Loucy (cell line): ENCODE measurements at regions not wholly inside any gene's neighbourhood (a gene's known extent, or its start where the extent isn't known, plus 50 kb on each side); places are given as distances from the start of the nearest gene placed in this dataset.

Experiments
- H2AFZ ChIP-seq: fragments of 200-600 bp; sonication (generic); 2 replicates; pipeline ENCODE4 v1.6.0; 2016; ENCODE audit warnings: antibody characterized with exemption, mild to moderate bottlenecking, low read length, moderate library complexity
- H3F3A ChIP-seq: fragments of 200-600 bp; 2 replicates; pipeline ENCODE4 v1.6.0; 2016; ENCODE audit warnings: antibody characterized with exemption, low read depth, mild to moderate bottlenecking
- H3K27me3 ChIP-seq: fragments of 200-600 bp; sonication (generic); 2 replicates; pipeline ENCODE4 v1.6.1; 2014; ENCODE audit warnings: low read length, mild to moderate bottlenecking; ENCODE audit not compliant: insufficient read depth, poor library complexity, severe bottlenecking
- H3K36me3 ChIP-seq: fragments of 200-600 bp; sonication (generic); 2 replicates; pipeline ENCODE4 v1.6.1; 2016; ENCODE audit warnings: low read length; ENCODE audit not compliant: insufficient read depth
- H3K4me1 ChIP-seq: fragments of 200-600 bp; sonication (generic); 2 replicates; pipeline ENCODE4 v1.5.1; 2014; ENCODE audit warnings: low read length, mild to moderate bottlenecking; ENCODE audit not compliant: insufficient read depth, poor library complexity, severe bottlenecking
- H3K4me2 ChIP-seq: fragments of 200-600 bp; sonication (generic); 2 replicates; pipeline ENCODE4 v1.6.0; 2014; ENCODE audit warnings: antibody characterized with exemption, low read length, low read depth, mild to moderate bottlenecking; ENCODE audit not compliant: poor library complexity, severe bottlenecking
- H3K4me3 ChIP-seq: fragments of 200-600 bp; sonication (generic); 2 replicates; pipeline ENCODE4 v1.5.1; 2014; ENCODE audit warnings: low read length, mild to moderate bottlenecking, mixed read lengths; ENCODE audit not compliant: poor library complexity, severe bottlenecking
- H3K79me2 ChIP-seq: fragments of 200-600 bp; sonication (generic); 2 replicates; pipeline ENCODE4 v1.6.1; 2014; ENCODE audit warnings: low read length; ENCODE audit not compliant: insufficient read depth
- H3K9ac ChIP-seq: fragments of 200-600 bp; sonication (generic); 2 replicates; pipeline ENCODE4 v1.6.0; 2014; ENCODE audit warnings: mild to moderate bottlenecking, low read depth, low read length, moderate library complexity; ENCODE audit not compliant: poor library complexity, severe bottlenecking
- H3K9me2 ChIP-seq: fragments of 200-600 bp; sonication (generic); replicated peaks from 2 replicates; pipeline ENCODE4 v1.6.1; 2016; ENCODE audit warnings: low read depth, low read length, mixed read lengths
- H3K9me3 ChIP-seq: fragments of 200-600 bp; sonication (generic); 2 replicates; pipeline ENCODE4 v1.6.1; 2014; ENCODE audit warnings: mild to moderate bottlenecking, antibody characterized with exemption, low read length, low read depth; ENCODE audit not compliant: insufficient read depth
- H4K20me1 ChIP-seq: fragments of 200-600 bp; sonication (generic); 2 replicates; pipeline ENCODE4 v1.6.0; 2014; ENCODE audit warnings: antibody characterized with exemption, low read length, mild to moderate bottlenecking; ENCODE audit not compliant: insufficient read depth, poor library complexity, severe bottlenecking
- CTCF ChIP-seq: fragments of 200-600 bp; sonication (generic); conservative IDR thresholded peaks from 2 replicates; pipeline ENCODE4 v1.5.1; 2014; ENCODE audit warnings: mild to moderate bottlenecking, antibody characterized with exemption, low read length
- EZH2phosphoT487 ChIP-seq: fragments of 200-600 bp; IDR thresholded peaks from 2 replicates; pipeline ENCODE4 v1.6.1; 2018; ENCODE audit warnings: antibody characterized with exemption, mild to moderate bottlenecking, moderate library complexity, borderline replicate concordance

GRCh38 chr5:114581136-114581535, 219.3 kb downstream of the KCNN2 start:
- Histone ChIP-seq H3K9me2 (no peaks in the 10 kb centered on the region), H3K79me2 (no peaks in the 10 kb centered on the region), H3K36me3 (no peaks in the 10 kb centered on the region), H3K9me3 (no peaks in the 10 kb centered on the region), H3K9ac (no peak overlapping the region), H3F3A (no peaks in the 10 kb centered on the region), H4K20me1 (no peaks in the 10 kb centered on the region), H3K4me1 (no peaks in the 10 kb centered on the region), H2AFZ (no peak overlapping the region), H3K4me3 (no peak overlapping the region), H3K27me3 (no peaks in the 10 kb centered on the region), H3K4me2 (no peak overlapping the region)
- TF ChIP-seq EZH2phosphoT487 (no peak), CTCF (no peak)

- H4K20me1 ChIP-seq: no peaks in the 10 kb centered on the region
- H3K36me3 ChIP-seq: no peaks in the 10 kb centered on the region
- no peak overlapping the region for H3K4me2 ChIP-seq
- H3K79me2 ChIP-seq: no peaks in the 10 kb centered on the region
- no peak overlapping the region for H2AFZ ChIP-seq
- H3K4me3 ChIP-seq: no peak overlapping the region
- no peaks in the 10 kb centered on the region for H3F3A ChIP-seq
- no peaks in the 10 kb centered on the region for H3K4me1 ChIP-seq
- no peaks in the 10 kb centered on the region for H3K9me3 ChIP-seq
- TF ChIP-seq CTCF (no peak), EZH2phosphoT487 (no peak)
- H3K27me3 ChIP-seq: no peaks in the 10 kb centered on the region
- H3K9ac ChIP-seq: no peak overlapping the region
- no peaks in the 10 kb centered on the region for H3K9me2 ChIP-seq
Observed at GRCh38 chr5:114565871-114566270, 204.0 kb downstream of the KCNN2 start.

GRCh38 chr5:114565139-114565538, 203.3 kb downstream of the KCNN2 start:
- no peak overlapping the region for H3K4me3 ChIP-seq
- TF ChIP-seq EZH2phosphoT487 (no peak), CTCF (no peak)
- no peaks in the 10 kb centered on the region for H3K9me2 ChIP-seq
- no peaks in the 10 kb centered on the region for H3K9me3 ChIP-seq
- H4K20me1 ChIP-seq: no peaks in the 10 kb centered on the region
- no peaks in the 10 kb centered on the region for H3K79me2 ChIP-seq
- no peaks in the 10 kb centered on the region for H3F3A ChIP-seq
- no peaks in the 10 kb centered on the region for H3K27me3 ChIP-seq
- H3K4me2 ChIP-seq: no peak overlapping the region
- no peak overlapping the region for H2AFZ ChIP-seq
- H3K9ac ChIP-seq: no peak overlapping the region
- no peaks in the 10 kb centered on the region for H3K4me1 ChIP-seq
- H3K36me3 ChIP-seq: no peaks in the 10 kb centered on the region
